WTC11 (cell line): ENCODE measurements at regions not wholly inside any gene's neighbourhood (a gene's known extent, or its start where the extent isn't known, plus 50 kb on each side); places are given as distances from the start of the nearest gene placed in this dataset.

Experiments used
- ATAC-seq: fragments of 200-7000 bp; cut with Tn5 transposase; 2 replicates; pipeline ENCODE4 v1.10.0; 2021; ENCODE audit warnings: mild to moderate bottlenecking, moderate library complexity
- CTCF ChIA-PET: fragments of 300-600 bp; sonication (Branson Sonifier 250); formaldehyde crosslinking; loops from one replicate; lab custom pipeline; 2021; ENCODE audit warnings: antibody characterized with exemption; lab: Charles Lee
- POLR2A ChIA-PET: fragments of 350-600 bp; sonication (Branson Sonifier 250); formaldehyde crosslinking; loops from one replicate; lab custom pipeline; 2021; ENCODE audit warnings: antibody characterized with exemption; lab: Charles Lee
- DNase-seq: peaks from one replicate; pipeline ENCODE4 v3.0.0; 2021; ENCODE audit warnings: low spot score
- H3K27ac Mint-ChIP-seq: 2 replicates; pipeline ENCODE4 v1.8.0; 2021; ENCODE audit warnings: mixed read lengths
- H3K27me3 Mint-ChIP-seq: 2 replicates; pipeline ENCODE4 v1.8.0; 2021; ENCODE audit warnings: low read depth, mild to moderate bottlenecking, moderate library complexity, mixed read lengths
- H3K36me3 Mint-ChIP-seq: 2 replicates; pipeline ENCODE4 v1.8.0; 2021; ENCODE audit warnings: mixed read lengths
- H3K4me1 Mint-ChIP-seq: 2 replicates; pipeline ENCODE4 v1.8.0; 2022; ENCODE audit warnings: mixed read lengths
- H3K4me3 Mint-ChIP-seq: 2 replicates; pipeline ENCODE4 v1.8.0; 2021; ENCODE audit warnings: mild to moderate bottlenecking, moderate library complexity, mixed read lengths
- H3K9me3 Mint-ChIP-seq: 2 replicates; pipeline ENCODE4 v1.8.0; 2021; ENCODE audit warnings: mixed read lengths
- CREB1 ChIP-seq: sonication (generic); formaldehyde crosslinking; IDR thresholded peaks from 2 replicates; pipeline ENCODE4 v1.8.0; 2023; ENCODE audit warnings: mild to moderate bottlenecking, missing genetic modification reagents
- CTCF ChIP-seq: fragments of 200-600 bp; IDR thresholded peaks from 2 replicates; pipeline ENCODE4 v1.8.0; 2022; ENCODE audit warnings: antibody characterized with exemption
- GABPB1 ChIP-seq: sonication (generic); formaldehyde crosslinking; IDR thresholded peaks from 2 replicates; pipeline ENCODE4 v1.8.1; 2023; ENCODE audit warnings: mild to moderate bottlenecking, missing genetic modification reagents
- JAZF1 ChIP-seq: fragments of 250-450 bp; sonication (Bioruptor Pico); IDR thresholded peaks from 2 replicates; pipeline ENCODE4 v1.9.0; 2021; ENCODE audit warnings: moderate library complexity, mild to moderate bottlenecking, inconsistent platforms
- KAT7 ChIP-seq: sonication (generic); formaldehyde crosslinking; IDR thresholded peaks from 2 replicates; pipeline ENCODE4 v1.8.1; 2023; ENCODE audit warnings: missing genetic modification reagents, mild to moderate bottlenecking, borderline replicate concordance
- MXD4 ChIP-seq: fragments of 250-450 bp; sonication (Bioruptor Pico); IDR thresholded peaks from 2 replicates; pipeline ENCODE4 v1.8.0; 2021; ENCODE audit warnings: mild to moderate bottlenecking, moderate library complexity, borderline replicate concordance
- NFE2L1 ChIP-seq: sonication (generic); formaldehyde crosslinking; IDR thresholded peaks from 2 replicates; pipeline ENCODE4 v1.8.1; 2023; ENCODE audit warnings: missing genetic modification reagents
- OVOL2 ChIP-seq: fragments of 250-450 bp; sonication (Bioruptor Pico); IDR thresholded peaks from 2 replicates; pipeline ENCODE4 v1.9.0; 2021; ENCODE audit warnings: mild to moderate bottlenecking, borderline replicate concordance
- PRRX2 ChIP-seq: fragments of 250-450 bp; sonication (Bioruptor Pico); IDR thresholded peaks from 2 replicates; pipeline ENCODE4 v1.8.0; 2021; ENCODE audit warnings: mild to moderate bottlenecking
- SP1 ChIP-seq: sonication (generic); formaldehyde crosslinking; conservative IDR thresholded peaks from 2 replicates; pipeline ENCODE4 v1.8.1; 2022; ENCODE audit warnings: missing genetic modification reagents
- TCF7 ChIP-seq: sonication (generic); formaldehyde crosslinking; IDR thresholded peaks from 2 replicates; pipeline ENCODE4 v1.8.0; 2022; ENCODE audit warnings: mild to moderate bottlenecking, low read depth, missing genetic modification reagents, moderate library complexity
- ZBTB21 ChIP-seq: sonication (generic); formaldehyde crosslinking; IDR thresholded peaks from 2 replicates; pipeline ENCODE4 v1.8.1; 2023; ENCODE audit warnings: mild to moderate bottlenecking, missing genetic modification reagents, borderline replicate concordance
- ZNF121 ChIP-seq: sonication (generic); formaldehyde crosslinking; IDR thresholded peaks from 2 replicates; pipeline ENCODE4 v1.8.0; 2023; ENCODE audit warnings: missing genetic modification reagents
- ZNF396 ChIP-seq: fragments of 250-450 bp; sonication (Bioruptor Pico); IDR thresholded peaks from 2 replicates; pipeline ENCODE4 v1.8.0; 2021; ENCODE audit warnings: mild to moderate bottlenecking, moderate library complexity, borderline replicate concordance
- ZNF423 ChIP-seq: fragments of 250-450 bp; sonication (Bioruptor Pico); IDR thresholded peaks from 2 replicates; pipeline ENCODE4 v2.1.2; 2022; ENCODE audit warnings: mild to moderate bottlenecking, moderate library complexity
- ZNF512 ChIP-seq: sonication (generic); formaldehyde crosslinking; IDR thresholded peaks from 2 replicates; pipeline ENCODE4 v1.8.1; 2022; ENCODE audit warnings: missing genetic modification reagents, borderline replicate concordance
- ZSCAN18 ChIP-seq: fragments of 250-450 bp; sonication (Bioruptor Pico); IDR thresholded peaks from 2 replicates; pipeline ENCODE4 v2.1.2; 2022; ENCODE audit warnings: mild to moderate bottlenecking, moderate library complexity
- TF ChIP-seq, protein P1 (sequence below): sonication (generic); formaldehyde crosslinking; IDR thresholded peaks from 2 replicates; pipeline ENCODE4 v1.8.1; 2022; ENCODE audit warnings: mild to moderate bottlenecking, missing genetic modification reagents, moderate library complexity, borderline replicate concordance
- TF ChIP-seq, protein P2 (sequence below): sonication (generic); formaldehyde crosslinking; IDR thresholded peaks from 2 replicates; pipeline ENCODE4 v1.8.1; 2023; ENCODE audit warnings: mild to moderate bottlenecking, missing genetic modification reagents
- TF ChIP-seq, protein P3 (sequence below): sonication (generic); formaldehyde crosslinking; conservative IDR thresholded peaks from 2 replicates; pipeline ENCODE4 v1.8.1; 2023; ENCODE audit warnings: mild to moderate bottlenecking, low read depth, missing genetic modification reagents, moderate library complexity
- TF ChIP-seq, protein P4 (sequence below): sonication (generic); formaldehyde crosslinking; IDR thresholded peaks from 2 replicates; pipeline ENCODE4 v1.8.0; 2022; ENCODE audit warnings: mild to moderate bottlenecking, missing genetic modification reagents
- TF ChIP-seq, protein P5 (sequence below): sonication (generic); formaldehyde crosslinking; IDR thresholded peaks from 2 replicates; pipeline ENCODE4 v1.8.1; 2022; ENCODE audit warnings: low read depth, mild to moderate bottlenecking, moderate library complexity, missing genetic modification reagents, borderline replicate concordance

- TF ChIP-seq ZSCAN18 (CRISPR knock-in tag) (no peak), JAZF1 (no peak), TCF7 (CRISPR knock-in tag) (no peak), ZNF423 (CRISPR knock-in tag) (no peak), NFE2L1 (CRISPR knock-in tag) (no peak)
- TF ChIP-seq, protein P1, sequence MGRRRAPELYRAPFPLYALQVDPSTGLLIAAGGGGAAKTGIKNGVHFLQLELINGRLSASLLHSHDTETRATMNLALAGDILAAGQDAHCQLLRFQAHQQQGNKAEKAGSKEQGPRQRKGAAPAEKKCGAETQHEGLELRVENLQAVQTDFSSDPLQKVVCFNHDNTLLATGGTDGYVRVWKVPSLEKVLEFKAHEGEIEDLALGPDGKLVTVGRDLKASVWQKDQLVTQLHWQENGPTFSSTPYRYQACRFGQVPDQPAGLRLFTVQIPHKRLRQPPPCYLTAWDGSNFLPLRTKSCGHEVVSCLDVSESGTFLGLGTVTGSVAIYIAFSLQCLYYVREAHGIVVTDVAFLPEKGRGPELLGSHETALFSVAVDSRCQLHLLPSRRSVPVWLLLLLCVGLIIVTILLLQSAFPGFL, result no peak
- TF ChIP-seq, protein P2, sequence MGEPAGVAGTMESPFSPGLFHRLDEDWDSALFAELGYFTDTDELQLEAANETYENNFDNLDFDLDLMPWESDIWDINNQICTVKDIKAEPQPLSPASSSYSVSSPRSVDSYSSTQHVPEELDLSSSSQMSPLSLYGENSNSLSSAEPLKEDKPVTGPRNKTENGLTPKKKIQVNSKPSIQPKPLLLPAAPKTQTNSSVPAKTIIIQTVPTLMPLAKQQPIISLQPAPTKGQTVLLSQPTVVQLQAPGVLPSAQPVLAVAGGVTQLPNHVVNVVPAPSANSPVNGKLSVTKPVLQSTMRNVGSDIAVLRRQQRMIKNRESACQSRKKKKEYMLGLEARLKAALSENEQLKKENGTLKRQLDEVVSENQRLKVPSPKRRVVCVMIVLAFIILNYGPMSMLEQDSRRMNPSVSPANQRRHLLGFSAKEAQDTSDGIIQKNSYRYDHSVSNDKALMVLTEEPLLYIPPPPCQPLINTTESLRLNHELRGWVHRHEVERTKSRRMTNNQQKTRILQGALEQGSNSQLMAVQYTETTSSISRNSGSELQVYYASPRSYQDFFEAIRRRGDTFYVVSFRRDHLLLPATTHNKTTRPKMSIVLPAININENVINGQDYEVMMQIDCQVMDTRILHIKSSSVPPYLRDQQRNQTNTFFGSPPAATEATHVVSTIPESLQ (CRISPR knock-in tag), result no peak
Observed at GRCh38 chr5:3958389-3958788, 362.8 kb downstream of the IRX1 start (continued).

DNA sequence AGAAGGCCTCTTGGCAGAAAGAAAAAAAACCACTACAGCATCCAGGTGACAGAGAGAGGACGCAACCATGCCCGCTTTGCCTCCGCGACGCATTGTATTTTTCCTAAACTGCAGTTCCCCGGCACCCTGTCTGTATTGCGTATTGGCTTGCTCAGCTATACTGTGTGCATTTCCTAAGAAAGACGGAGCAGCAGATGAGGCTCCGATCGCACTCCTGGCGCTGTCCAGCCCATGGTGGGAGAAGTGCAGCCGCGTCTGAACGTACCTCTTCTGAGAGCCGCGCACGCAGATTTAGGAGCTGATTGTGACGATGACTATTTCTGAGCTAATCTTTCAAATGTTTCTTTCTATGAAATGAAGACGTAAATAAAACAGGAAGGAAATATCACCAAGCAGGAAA lies 366.5 kb downstream of the IRX1 start:
- H3K4me1 Mint-ChIP-seq, result peaks cover 2% of the 10 kb centered on the region
- no peak overlapping the region for H3K4me3 Mint-ChIP-seq
- no peaks in the 10 kb centered on the region for H3K27me3 Mint-ChIP-seq
- H3K27ac Mint-ChIP-seq, result no peak overlapping the region
- CTCF ChIA-PET, result no interaction called here
- POLR2A ChIA-PET, result no interaction called here
- DNase-seq (no peak), ATAC-seq (no peak)
- no peaks in the 10 kb centered on the region for H3K9me3 Mint-ChIP-seq
- no peaks in the 10 kb centered on the region for H3K36me3 Mint-ChIP-seq
- no peak for TF ChIP-seq PRRX2
- TF ChIP-seq ZNF396 (CRISPR knock-in tag), result no peak
- no peak for TF ChIP-seq CREB1 (CRISPR knock-in tag)
- no peak for TF ChIP-seq ZNF423 (CRISPR knock-in tag)
- no peak for TF ChIP-seq JAZF1
- TF ChIP-seq ZBTB21 (CRISPR knock-in tag), result no peak
- no peak for TF ChIP-seq SP1
- TF ChIP-seq KAT7, result no peak
- no peak for TF ChIP-seq OVOL2 (CRISPR knock-in tag)
- TF ChIP-seq, protein P3, sequence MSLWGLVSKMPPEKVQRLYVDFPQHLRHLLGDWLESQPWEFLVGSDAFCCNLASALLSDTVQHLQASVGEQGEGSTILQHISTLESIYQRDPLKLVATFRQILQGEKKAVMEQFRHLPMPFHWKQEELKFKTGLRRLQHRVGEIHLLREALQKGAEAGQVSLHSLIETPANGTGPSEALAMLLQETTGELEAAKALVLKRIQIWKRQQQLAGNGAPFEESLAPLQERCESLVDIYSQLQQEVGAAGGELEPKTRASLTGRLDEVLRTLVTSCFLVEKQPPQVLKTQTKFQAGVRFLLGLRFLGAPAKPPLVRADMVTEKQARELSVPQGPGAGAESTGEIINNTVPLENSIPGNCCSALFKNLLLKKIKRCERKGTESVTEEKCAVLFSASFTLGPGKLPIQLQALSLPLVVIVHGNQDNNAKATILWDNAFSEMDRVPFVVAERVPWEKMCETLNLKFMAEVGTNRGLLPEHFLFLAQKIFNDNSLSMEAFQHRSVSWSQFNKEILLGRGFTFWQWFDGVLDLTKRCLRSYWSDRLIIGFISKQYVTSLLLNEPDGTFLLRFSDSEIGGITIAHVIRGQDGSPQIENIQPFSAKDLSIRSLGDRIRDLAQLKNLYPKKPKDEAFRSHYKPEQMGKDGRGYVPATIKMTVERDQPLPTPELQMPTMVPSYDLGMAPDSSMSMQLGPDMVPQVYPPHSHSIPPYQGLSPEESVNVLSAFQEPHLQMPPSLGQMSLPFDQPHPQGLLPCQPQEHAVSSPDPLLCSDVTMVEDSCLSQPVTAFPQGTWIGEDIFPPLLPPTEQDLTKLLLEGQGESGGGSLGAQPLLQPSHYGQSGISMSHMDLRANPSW, result no peak
- TF ChIP-seq ZNF121 (CRISPR knock-in tag), result no peak
- no peak for TF ChIP-seq GABPB1 (CRISPR knock-in tag)
- no peak for TF ChIP-seq ZNF512 (CRISPR knock-in tag)
- TF ChIP-seq CTCF, result no peak
- TF ChIP-seq, protein P4, sequence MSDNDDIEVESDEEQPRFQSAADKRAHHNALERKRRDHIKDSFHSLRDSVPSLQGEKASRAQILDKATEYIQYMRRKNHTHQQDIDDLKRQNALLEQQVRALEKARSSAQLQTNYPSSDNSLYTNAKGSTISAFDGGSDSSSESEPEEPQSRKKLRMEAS (CRISPR knock-in tag), result no peak
- TF ChIP-seq, protein P5, sequence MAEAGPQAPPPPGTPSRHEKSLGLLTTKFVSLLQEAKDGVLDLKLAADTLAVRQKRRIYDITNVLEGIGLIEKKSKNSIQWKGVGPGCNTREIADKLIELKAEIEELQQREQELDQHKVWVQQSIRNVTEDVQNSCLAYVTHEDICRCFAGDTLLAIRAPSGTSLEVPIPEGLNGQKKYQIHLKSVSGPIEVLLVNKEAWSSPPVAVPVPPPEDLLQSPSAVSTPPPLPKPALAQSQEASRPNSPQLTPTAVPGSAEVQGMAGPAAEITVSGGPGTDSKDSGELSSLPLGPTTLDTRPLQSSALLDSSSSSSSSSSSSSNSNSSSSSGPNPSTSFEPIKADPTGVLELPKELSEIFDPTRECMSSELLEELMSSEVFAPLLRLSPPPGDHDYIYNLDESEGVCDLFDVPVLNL (CRISPR knock-in tag), result no peak
- no peak for TF ChIP-seq MXD4 (CRISPR knock-in tag)
